Spinal cord (tissue), 9 donors: ENCODE measurements at regions not wholly inside any gene's neighbourhood (a gene's known extent, or its start where the extent isn't known, plus 50 kb on each side); places are given as distances from the start of the nearest gene placed in this dataset.

Source experiments
- DNase-seq, 6 donors: peaks; one replicate each; pipeline versions ENCODE4 v3.0.0 to v3.0.0-alpha.2; 2013 to 2015; ENCODE audit warnings: low spot score in 6 of 6, low read depth in 4 of 6
- H3K27ac ChIP-seq: one replicate; pipeline ENCODE4 v1.5.1; 2013; ENCODE audit warnings: low read depth, low read length, control low read depth
- H3K27me3 ChIP-seq: one replicate; pipeline ENCODE4 v1.6.1; 2013; ENCODE audit warnings: low read length; ENCODE audit not compliant: control insufficient read depth, insufficient read depth
- H3K36me3 ChIP-seq: one replicate; pipeline ENCODE4 v1.6.1; 2013; ENCODE audit warnings: low read length; ENCODE audit not compliant: control insufficient read depth, insufficient read depth
- H3K4me1 ChIP-seq: one replicate; pipeline ENCODE4 v1.6.1; 2013; ENCODE audit warnings: low read length; ENCODE audit not compliant: control insufficient read depth, insufficient read depth
- H3K4me3 ChIP-seq: one replicate; pipeline ENCODE4 v1.5.1; 2013; ENCODE audit warnings: low read depth, low read length, control low read depth
- H3K9me3 ChIP-seq: one replicate; pipeline ENCODE4 v1.6.1; 2013; ENCODE audit warnings: low read length; ENCODE audit not compliant: control insufficient read depth, insufficient read depth
- WGBS: methylation state at CpG from one replicate; pipeline ENCODE4 v1.1.5; 2013; ENCODE audit warnings: missing lambda C conversion rate; ENCODE audit not compliant: insufficient coverage; 5-methylcytosine and 5-hydroxymethylcytosine counted together
- donor health status: healthy.

- no peak overlapping the region for H3K4me3 ChIP-seq
- no peaks in the 10 kb centered on the region for H3K36me3 ChIP-seq
- no peak overlapping the region for H3K27ac ChIP-seq
- no peak for DNase-seq
- peaks cover 3% of the 10 kb centered on the region for H3K27me3 ChIP-seq
- no peaks in the 10 kb centered on the region for H3K4me1 ChIP-seq
- H3K9me3 ChIP-seq = no peaks in the 10 kb centered on the region
- 79% methylated on average over 4 of the region's 5 CpGs for WGBS
Measured at GRCh38 chr2:219692521-219692920, 65.1 kb downstream of the SLC4A3 start.

GRCh38 chr2:219695145-219695709 is 67.8 kb downstream of the SLC4A3 start:
- no peaks in the 10 kb centered on the region for H3K9me3 ChIP-seq

GRCh38 chr2:219697811-219698747 is 70.6 kb downstream of the SLC4A3 start:
- no peak for DNase-seq
- H3K4me3 ChIP-seq = no peak overlapping the region
- 76% methylated on average over 11 of the region's 12 CpGs for WGBS
- no peaks in the 10 kb centered on the region for H3K36me3 ChIP-seq
- H3K4me1 ChIP-seq = peaks cover 4% of the 10 kb centered on the region
- H3K27me3 ChIP-seq = no peaks in the 10 kb centered on the region
- H3K27ac ChIP-seq = no peak overlapping the region
- no peaks in the 10 kb centered on the region for H3K9me3 ChIP-seq

More at GRCh38 chr2:219695145-219695709, 67.8 kb downstream of the SLC4A3 start:
- H3K27ac ChIP-seq = no peak overlapping the region
- H3K36me3 ChIP-seq = no peaks in the 10 kb centered on the region
- H3K4me1 ChIP-seq = no peaks in the 10 kb centered on the region
- H3K27me3 ChIP-seq = peaks cover 3% of the 10 kb centered on the region
- DNase-seq = no peak
- WGBS = 100% methylated on average over 2 of the region's 3 CpGs
- H3K4me3 ChIP-seq = no peak overlapping the region

- Histone ChIP-seq H3K9me3 (no peaks in the 10 kb centered on the region), H3K27ac (no peak overlapping the region), H3K36me3 (no peaks in the 10 kb centered on the region), H3K27me3 (no peaks in the 10 kb centered on the region), H3K4me3 (no peak overlapping the region), H3K4me1 (peaks cover 4% of the 10 kb centered on the region)
- 74% methylated on average over 4 of the region's 15 CpGs for WGBS
- no peak for DNase-seq
Measured at GRCh38 chr2:219698748-219699439, 71.5 kb downstream of the SLC4A3 start.

GRCh38 chr2:219699440-219699821 is 72.0 kb downstream of the SLC4A3 start:
- Histone ChIP-seq H3K9me3 (no peaks in the 10 kb centered on the region), H3K4me3 (no peak overlapping the region), H3K27ac (no peak overlapping the region), H3K36me3 (no peaks in the 10 kb centered on the region), H3K4me1 (peaks cover 4% of the 10 kb centered on the region), H3K27me3 (no peaks in the 10 kb centered on the region)
- no peak for DNase-seq
- WGBS = 80% methylated on average over 1 of the region's 8 CpGs

GRCh38 chr2:219701847-219702634 is 74.6 kb downstream of the SLC4A3 start:
- Histone ChIP-seq H3K4me3 (no peak overlapping the region), H3K4me1 (peaks cover 8% of the 10 kb centered on the region), H3K36me3 (no peaks in the 10 kb centered on the region), H3K9me3 (no peaks in the 10 kb centered on the region), H3K27me3 (no peaks in the 10 kb centered on the region), H3K27ac (no peak overlapping the region)
- peak in 4 of 6 donors; percentile 20 to 80 (median 52) for DNase-seq
- 39% methylated on average over 8 of the region's 8 CpGs for WGBS

- no peak overlapping the region for H3K27ac ChIP-seq
- no peaks in the 10 kb centered on the region for H3K27me3 ChIP-seq
- no peaks in the 10 kb centered on the region for H3K9me3 ChIP-seq
- no peak overlapping the region for H3K4me3 ChIP-seq
- WGBS = 68% methylated on average over 7 of the region's 7 CpGs
- H3K4me1 ChIP-seq = peaks cover 8% of the 10 kb centered on the region
- no peaks in the 10 kb centered on the region for H3K36me3 ChIP-seq
- no peak for DNase-seq
Measured at GRCh38 chr2:219702796-219703545, 75.5 kb downstream of the SLC4A3 start.

GRCh38 chr2:219704878-219705277 is 77.4 kb downstream of the SLC4A3 start:
- 70% methylated on average over 2 of the region's 2 CpGs for WGBS
- Histone ChIP-seq H3K27me3 (no peaks in the 10 kb centered on the region), H3K4me3 (no peak overlapping the region), H3K36me3 (no peaks in the 10 kb centered on the region), H3K4me1 (peaks cover 8% of the 10 kb centered on the region), H3K9me3 (no peaks in the 10 kb centered on the region), H3K27ac (no peak overlapping the region)
- no peak for DNase-seq
